Lower lobe of right lung (tissue), 2 donors: ENCODE measurements at regions not wholly inside any gene's neighbourhood (a gene's known extent, or its start where the extent isn't known, plus 50 kb on each side); places are given as distances from the start of the nearest gene placed in this dataset.

Experiments used
- ATAC-seq, 2 donors: fragments of 200-7000 bp; cut with Tn5 transposase; one replicate each; pipeline ENCODE4 v1.9.1; 2020 to 2022; ENCODE audit warnings: mild to moderate bottlenecking in 2 of 2, moderate library complexity in 2 of 2
- DNase-seq: peaks from one replicate; pipeline ENCODE4 v3.0.0-alpha.2; 2020
- H3K27ac ChIP-seq: fragments of 200-600 bp; one replicate; pipeline ENCODE4 v1.8.0; 2022
- H3K27me3 ChIP-seq: fragments of 200-600 bp; one replicate; pipeline ENCODE4 v1.8.0; 2022; ENCODE audit warnings: low read depth
- H3K36me3 ChIP-seq: fragments of 200-600 bp; one replicate; pipeline ENCODE4 v1.8.0; 2022; ENCODE audit warnings: mild to moderate bottlenecking
- H3K4me1 ChIP-seq: fragments of 200-600 bp; one replicate; pipeline ENCODE4 v1.8.0; 2022
- H3K4me3 ChIP-seq: fragments of 200-600 bp; one replicate; pipeline ENCODE4 v1.8.0; 2022; ENCODE audit warnings: mild to moderate bottlenecking
- H3K9me3 ChIP-seq: fragments of 200-600 bp; one replicate; pipeline ENCODE4 v1.8.0; 2022
- intact Hi-C: fragments of 100-400 bp; cut with DNase I; formaldehyde crosslinking; loops from one replicate; pipeline ENCODE4 v1.11.0; 2022
- TF ChIP-seq, protein P1 (sequence below): fragments of 200-600 bp; IDR thresholded peaks from one replicate; pipeline ENCODE4 v1.8.0; 2022; ENCODE audit warnings: antibody characterized with exemption, mild to moderate bottlenecking
- donor health status: DM: no; HTN: yes; CAD: no; lungs with severe emphysema.

DNA sequence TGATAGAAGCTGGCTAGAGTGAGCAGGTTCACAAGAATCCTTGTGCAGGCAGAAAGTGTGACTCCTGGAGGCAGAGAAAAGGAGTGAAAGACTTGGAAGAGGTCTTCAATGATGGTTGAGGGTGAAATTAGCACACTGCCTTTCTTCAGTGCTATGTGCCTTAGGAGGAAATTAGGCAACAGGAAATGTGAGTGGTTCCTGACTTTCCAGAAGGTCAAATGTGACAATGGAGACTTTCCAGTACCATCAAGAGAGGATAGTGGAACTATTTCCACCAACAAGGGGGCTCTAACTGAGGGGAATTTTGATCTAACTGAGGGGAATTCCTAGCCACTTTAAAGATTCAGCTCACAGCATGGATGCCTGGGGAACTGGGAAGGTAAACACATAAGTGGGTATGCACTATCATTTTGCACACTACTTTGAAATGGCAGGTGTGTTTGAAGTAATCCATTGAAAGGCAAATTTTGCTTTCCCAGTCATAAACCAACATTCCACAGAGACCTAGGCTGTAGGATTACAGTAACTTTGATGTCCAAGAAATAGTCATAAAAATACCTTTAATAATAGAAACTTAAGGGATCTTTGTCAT lies 90.0 kb downstream of the PERP start:
- Histone ChIP-seq H3K4me3 (no peak overlapping the region), H3K9me3 (no peaks in the 10 kb centered on the region), H3K27ac (no peak overlapping the region), H3K27me3 (no peaks in the 10 kb centered on the region), H3K4me1 (no peaks in the 10 kb centered on the region), H3K36me3 (no peaks in the 10 kb centered on the region)
- intact Hi-C loops, result no loop called here
- TF ChIP-seq, protein P1, sequence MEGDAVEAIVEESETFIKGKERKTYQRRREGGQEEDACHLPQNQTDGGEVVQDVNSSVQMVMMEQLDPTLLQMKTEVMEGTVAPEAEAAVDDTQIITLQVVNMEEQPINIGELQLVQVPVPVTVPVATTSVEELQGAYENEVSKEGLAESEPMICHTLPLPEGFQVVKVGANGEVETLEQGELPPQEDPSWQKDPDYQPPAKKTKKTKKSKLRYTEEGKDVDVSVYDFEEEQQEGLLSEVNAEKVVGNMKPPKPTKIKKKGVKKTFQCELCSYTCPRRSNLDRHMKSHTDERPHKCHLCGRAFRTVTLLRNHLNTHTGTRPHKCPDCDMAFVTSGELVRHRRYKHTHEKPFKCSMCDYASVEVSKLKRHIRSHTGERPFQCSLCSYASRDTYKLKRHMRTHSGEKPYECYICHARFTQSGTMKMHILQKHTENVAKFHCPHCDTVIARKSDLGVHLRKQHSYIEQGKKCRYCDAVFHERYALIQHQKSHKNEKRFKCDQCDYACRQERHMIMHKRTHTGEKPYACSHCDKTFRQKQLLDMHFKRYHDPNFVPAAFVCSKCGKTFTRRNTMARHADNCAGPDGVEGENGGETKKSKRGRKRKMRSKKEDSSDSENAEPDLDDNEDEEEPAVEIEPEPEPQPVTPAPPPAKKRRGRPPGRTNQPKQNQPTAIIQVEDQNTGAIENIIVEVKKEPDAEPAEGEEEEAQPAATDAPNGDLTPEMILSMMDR, result no peak
- DNase-seq (no peak), ATAC-seq (no peak)

DNA sequence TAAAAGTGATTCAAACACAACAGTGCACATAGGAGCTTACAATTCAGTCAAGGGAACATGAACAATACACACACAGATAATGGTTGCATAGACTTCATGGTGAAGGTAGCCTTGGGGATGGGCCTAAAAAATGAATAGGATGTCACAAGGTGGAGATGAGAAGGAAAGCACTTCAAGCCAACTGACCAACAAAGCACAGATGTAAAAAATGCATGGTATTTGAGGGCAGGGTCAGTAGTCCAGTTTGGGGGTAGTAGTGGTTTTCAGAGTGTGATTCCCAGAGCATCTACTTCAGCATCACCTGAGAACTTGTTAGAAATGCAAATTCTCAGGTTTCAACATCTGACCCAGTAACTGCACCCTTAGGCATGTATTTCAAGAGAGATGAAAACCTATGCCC lies 88.9 kb downstream of the PERP start:
- intact Hi-C loops, result no loop called here
- DNase-seq (no peak), ATAC-seq (no peak)
- Histone ChIP-seq H3K36me3 (no peaks in the 10 kb centered on the region), H3K9me3 (no peaks in the 10 kb centered on the region), H3K4me3 (no peak overlapping the region), H3K27me3 (no peaks in the 10 kb centered on the region), H3K27ac (no peak overlapping the region), H3K4me1 (no peaks in the 10 kb centered on the region)
- TF ChIP-seq, protein P1, result no peak

DNA sequence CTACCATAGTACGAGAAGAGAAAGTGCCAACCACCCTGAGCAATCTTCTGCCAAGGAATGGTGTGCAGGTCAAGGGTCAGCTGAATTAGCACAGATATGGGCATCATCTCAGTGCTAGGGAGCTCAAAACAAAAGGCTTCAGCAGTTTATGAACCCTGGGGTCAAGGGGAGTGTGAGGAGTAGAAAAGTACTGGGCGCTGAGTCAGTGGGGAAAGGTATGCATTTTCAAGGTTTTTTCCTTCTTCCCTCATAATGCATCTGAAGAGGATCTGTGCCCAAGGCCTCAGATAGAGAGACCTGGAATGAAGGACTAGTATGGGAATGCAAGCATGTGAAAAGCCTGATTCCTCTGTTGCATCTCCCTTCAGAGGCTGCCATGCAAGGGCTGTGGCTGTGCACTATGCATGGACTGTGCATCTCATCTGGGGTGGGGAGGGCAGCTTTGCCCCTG lies 81.7 kb downstream of the PERP start:
- DNase-seq (no peak), ATAC-seq (no peak)
- TF ChIP-seq, protein P1, result no peak
- Histone ChIP-seq H3K27ac (no peak overlapping the region), H3K27me3 (no peaks in the 10 kb centered on the region), H3K9me3 (no peaks in the 10 kb centered on the region), H3K4me1 (no peaks in the 10 kb centered on the region), H3K36me3 (no peaks in the 10 kb centered on the region), H3K4me3 (no peak overlapping the region)
- intact Hi-C loops, result no loop called here

DNA sequence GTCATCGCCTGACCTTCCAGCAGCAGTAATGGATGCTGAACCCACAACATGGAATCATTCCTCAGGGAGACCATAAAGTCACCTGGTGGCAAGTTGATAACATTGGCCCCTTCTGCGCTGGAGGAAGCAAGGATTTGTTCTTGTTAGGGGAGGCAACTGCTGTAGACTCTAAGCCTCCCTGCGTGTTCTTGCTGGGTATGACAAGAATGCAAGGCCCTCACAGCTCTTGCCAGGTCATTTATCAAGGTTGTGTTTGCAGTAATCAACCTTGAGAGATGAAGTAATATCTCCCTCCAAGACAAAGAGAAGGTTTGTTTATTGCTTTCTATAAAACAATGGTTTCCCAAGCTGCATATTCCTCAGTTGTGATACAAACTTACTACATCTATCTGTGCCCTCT lies 80.9 kb downstream of the PERP start:
- Histone ChIP-seq H3K27ac (no peak overlapping the region), H3K4me1 (no peaks in the 10 kb centered on the region), H3K27me3 (no peaks in the 10 kb centered on the region), H3K36me3 (no peaks in the 10 kb centered on the region), H3K4me3 (no peak overlapping the region), H3K9me3 (no peaks in the 10 kb centered on the region)
- ATAC-seq (no peak), DNase-seq (no peak)
- TF ChIP-seq, protein P1, result no peak
- intact Hi-C loops, result no loop called here

DNA sequence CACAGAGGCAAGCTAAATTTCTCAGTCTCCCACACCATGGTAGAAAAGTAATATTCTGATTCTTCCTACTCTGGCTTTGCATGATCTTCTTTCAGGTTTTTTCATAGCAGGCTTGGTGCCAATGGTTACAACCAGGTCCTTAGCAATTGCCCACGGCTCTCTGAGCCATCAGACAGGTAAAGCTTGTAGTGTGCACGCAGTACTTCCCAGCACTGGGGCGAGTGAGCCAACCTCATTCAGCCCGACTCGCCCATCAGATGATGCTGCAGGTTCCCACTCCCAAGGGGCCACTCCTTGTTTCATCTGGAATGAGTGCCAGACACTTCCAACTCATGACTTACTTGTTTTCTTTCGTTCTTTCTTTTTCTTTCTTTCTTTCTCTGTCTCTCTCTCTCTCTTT lies 78.3 kb downstream of the PERP start:
- no peak overlapping the region for H3K27ac ChIP-seq
- no peak overlapping the region for H3K4me3 ChIP-seq
- no peaks in the 10 kb centered on the region for H3K36me3 ChIP-seq
- H3K27me3 ChIP-seq, result no peaks in the 10 kb centered on the region
- DNase-seq, result no peak
- ATAC-seq, result no peak
- TF ChIP-seq, protein P1, result no peak
- H3K9me3 ChIP-seq, result no peaks in the 10 kb centered on the region
- intact Hi-C loops, result no loop called here
- no peaks in the 10 kb centered on the region for H3K4me1 ChIP-seq

DNA sequence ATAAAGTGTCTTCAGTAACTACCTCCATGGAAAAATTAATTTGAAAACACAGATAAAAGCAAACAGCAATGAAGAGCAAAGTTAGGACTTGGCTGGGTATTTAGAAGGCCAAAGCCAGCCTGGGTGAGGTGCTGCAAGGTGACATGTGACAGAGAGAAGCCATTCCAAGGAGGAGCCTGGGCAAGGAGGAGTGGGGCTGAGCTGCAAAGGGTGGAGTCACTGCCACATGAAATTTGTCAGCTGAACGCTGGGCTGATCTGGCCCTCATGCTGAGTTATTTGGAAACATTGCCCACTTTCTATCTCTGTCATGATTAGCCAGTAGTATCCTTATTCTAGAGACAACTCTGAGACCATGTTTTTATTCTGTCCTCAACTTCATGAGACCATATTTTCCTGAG lies 76.3 kb downstream of the PERP start:
- ATAC-seq, result no peak
- TF ChIP-seq, protein P1, result no peak

More for the DNA sequence above, 76.3 kb downstream of the PERP start:
- intact Hi-C loops, result no loop called here
- no peak for DNase-seq
- Histone ChIP-seq H3K27ac (no peak overlapping the region), H3K4me3 (no peak overlapping the region), H3K9me3 (no peaks in the 10 kb centered on the region), H3K27me3 (no peaks in the 10 kb centered on the region), H3K4me1 (no peaks in the 10 kb centered on the region), H3K36me3 (no peaks in the 10 kb centered on the region)
